GM12873 (cell line): ENCODE measurements at regions not wholly inside any gene's neighbourhood (a gene's known extent, or its start where the extent isn't known, plus 50 kb on each side); places are given as distances from the start of the nearest gene placed in this dataset.

ENCODE experiments used
- TF ChIP-seq, protein P1 (sequence below): IDR thresholded peaks from 2 replicates; pipeline ENCODE4 v1.5.1; 2012; ENCODE audit warnings: low read depth, mild to moderate bottlenecking, moderate library complexity, low read length, control low read depth; ENCODE audit not compliant: insufficient read depth; ENCODE audit errors: missing control alignments

- TF ChIP-seq, protein P1, sequence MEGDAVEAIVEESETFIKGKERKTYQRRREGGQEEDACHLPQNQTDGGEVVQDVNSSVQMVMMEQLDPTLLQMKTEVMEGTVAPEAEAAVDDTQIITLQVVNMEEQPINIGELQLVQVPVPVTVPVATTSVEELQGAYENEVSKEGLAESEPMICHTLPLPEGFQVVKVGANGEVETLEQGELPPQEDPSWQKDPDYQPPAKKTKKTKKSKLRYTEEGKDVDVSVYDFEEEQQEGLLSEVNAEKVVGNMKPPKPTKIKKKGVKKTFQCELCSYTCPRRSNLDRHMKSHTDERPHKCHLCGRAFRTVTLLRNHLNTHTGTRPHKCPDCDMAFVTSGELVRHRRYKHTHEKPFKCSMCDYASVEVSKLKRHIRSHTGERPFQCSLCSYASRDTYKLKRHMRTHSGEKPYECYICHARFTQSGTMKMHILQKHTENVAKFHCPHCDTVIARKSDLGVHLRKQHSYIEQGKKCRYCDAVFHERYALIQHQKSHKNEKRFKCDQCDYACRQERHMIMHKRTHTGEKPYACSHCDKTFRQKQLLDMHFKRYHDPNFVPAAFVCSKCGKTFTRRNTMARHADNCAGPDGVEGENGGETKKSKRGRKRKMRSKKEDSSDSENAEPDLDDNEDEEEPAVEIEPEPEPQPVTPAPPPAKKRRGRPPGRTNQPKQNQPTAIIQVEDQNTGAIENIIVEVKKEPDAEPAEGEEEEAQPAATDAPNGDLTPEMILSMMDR = no peak
Observed at GRCh38 chr1:188343914-188344313, 1515.2 kb downstream of the PLA2G4A start.

DNA sequence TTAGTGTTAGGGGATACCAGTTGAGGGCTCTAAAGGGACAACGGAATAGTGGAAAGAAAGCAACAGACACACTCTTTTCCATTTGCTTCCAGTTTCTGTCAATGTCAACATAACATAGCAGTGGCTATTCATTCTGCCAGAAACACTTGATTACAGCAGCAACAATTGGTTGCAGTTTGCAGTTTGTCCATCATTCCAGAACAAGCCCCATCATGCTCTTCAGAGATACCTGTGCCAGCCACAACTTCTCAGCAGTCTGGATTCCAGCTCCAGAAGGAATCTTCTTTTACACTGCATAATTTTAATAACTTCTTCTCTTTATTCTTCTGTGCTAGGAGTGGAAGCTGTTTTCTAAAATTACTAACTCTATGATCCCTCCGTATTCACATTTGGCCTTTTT lies 1521.4 kb downstream of the PLA2G4A start:
- TF ChIP-seq, protein P1 = no peak

DNA sequence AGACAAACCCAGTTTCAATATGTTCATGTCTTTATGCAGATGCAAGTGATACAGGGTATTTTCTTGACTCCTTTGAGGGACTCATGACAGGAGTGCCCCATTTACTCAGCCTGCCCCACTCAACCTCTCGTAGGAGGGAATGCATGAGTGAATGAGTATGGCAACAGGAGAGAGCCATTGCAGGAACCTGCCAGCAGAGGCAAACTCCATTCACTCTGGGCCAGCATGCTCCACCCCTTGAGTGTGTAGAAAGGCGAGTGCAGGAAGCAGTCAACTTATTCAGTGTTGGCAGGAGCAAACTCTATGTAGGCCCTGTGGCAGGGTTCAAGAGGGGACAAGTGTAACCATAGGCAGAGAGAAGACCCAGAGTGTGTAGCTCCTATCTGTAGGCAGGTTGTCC lies 1526.3 kb downstream of the PLA2G4A start:
- TF ChIP-seq, protein P1 = no peak

GRCh38 chr1:188355847-188356246 lies 1527.1 kb downstream of the PLA2G4A start:
- TF ChIP-seq, protein P1 = no peak

DNA sequence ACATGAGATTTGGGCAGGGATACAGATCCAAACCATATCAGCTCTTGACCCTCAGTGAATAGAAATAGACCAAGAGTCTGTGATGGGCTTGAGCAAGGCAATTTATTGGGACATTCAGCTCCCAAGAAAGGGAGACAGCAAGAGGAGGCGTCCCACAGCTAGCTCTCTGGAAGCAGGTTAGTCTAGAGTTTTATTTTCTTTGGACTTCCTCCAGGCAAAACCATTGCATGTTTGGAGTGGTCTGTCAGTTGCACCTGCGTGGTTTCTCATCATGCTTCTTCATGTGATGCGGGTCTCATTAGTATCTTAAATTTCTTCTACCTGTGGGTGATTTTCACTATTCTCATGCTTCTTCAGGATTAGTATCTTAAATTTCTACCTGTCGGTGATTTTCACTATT lies 1530.6 kb downstream of the PLA2G4A start:
- TF ChIP-seq, protein P1 = no peak

DNA sequence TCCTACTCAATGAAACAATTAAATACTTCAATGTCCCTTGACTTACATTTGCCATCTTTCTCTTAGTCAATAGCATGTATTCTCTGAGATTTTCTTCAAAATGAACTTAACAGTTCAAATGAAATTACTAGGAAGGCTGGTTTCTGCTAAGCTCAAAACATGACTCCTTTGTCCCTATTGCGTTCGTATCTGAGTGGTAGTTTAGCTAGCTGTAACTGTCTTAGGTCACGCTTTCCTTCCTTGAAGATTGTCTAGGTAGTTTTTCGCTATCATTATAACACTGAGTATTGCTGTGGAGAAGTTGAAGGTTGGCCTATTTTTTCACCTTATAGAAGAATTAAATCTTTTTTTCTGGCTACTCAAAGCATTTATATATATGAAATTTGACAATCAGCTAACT lies 1535.2 kb downstream of the PLA2G4A start:
- TF ChIP-seq, protein P1 = no peak

- TF ChIP-seq, protein P1 = no peak
Observed at GRCh38 chr1:188364927-188365449, 1536.2 kb downstream of the PLA2G4A start.
